H1 (cell line): ENCODE measurements at regions not wholly inside any gene's neighbourhood (a gene's known extent, or its start where the extent isn't known, plus 50 kb on each side); places are given as distances from the start of the nearest gene placed in this dataset.

ENCODE experiments used
- CTCF ChIP-seq, 3 experiments: IDR thresholded peaks; 1 replicate in 2 of 3; 2 replicates in 1 of 3; pipeline versions ENCODE4 v1.5.1 to v1.6.1; 2011; ENCODE audit warnings: low read length in 3 of 3, mild to moderate bottlenecking in 3 of 3, inconsistent platforms in 2 of 3, low read depth in 1 of 3, moderate library complexity in 1 of 3; ENCODE audit not compliant: insufficient read depth in 1 of 3; ENCODE audit errors: control extremely low read depth in 1 of 3
- EP300 ChIP-seq, 2 experiments: IDR thresholded peaks; 1 replicate in 1 of 2; 2 replicates in 1 of 2; pipeline ENCODE4 v1.6.1; 2011 to 2012; ENCODE audit warnings: low read depth in 2 of 2, low read length in 2 of 2, mild to moderate bottlenecking in 2 of 2, borderline replicate concordance in 1 of 2, inconsistent platforms in 1 of 2, moderate library complexity in 1 of 2
- JUND ChIP-seq: IDR thresholded peaks from 2 replicates; pipeline ENCODE4 v1.6.1; 2011; ENCODE audit warnings: mild to moderate bottlenecking, improper control_type of control experiment, low read length
- KDM1A ChIP-seq: fragments of 200-600, 300-600 bp; sonication (generic); IDR thresholded peaks from 2 replicates; pipeline ENCODE4 v1.7.1; 2016; ENCODE audit warnings: mild to moderate bottlenecking, low read length, borderline replicate concordance
- NANOG ChIP-seq: IDR thresholded peaks from 2 replicates; pipeline ENCODE4 v1.6.1; 2011; ENCODE audit warnings: low read length, low read depth, mild to moderate bottlenecking, inconsistent platforms; ENCODE audit not compliant: insufficient read depth, poor library complexity, severe bottlenecking
- RAD21 ChIP-seq, 2 experiments: IDR thresholded peaks in 1 of 2; conservative IDR thresholded peaks in 1 of 2; 2 replicates each; pipeline ENCODE4 v1.6.1; 2011; ENCODE audit warnings: low read depth in 2 of 2, low read length in 2 of 2, improper control_type of control experiment in 1 of 2, inconsistent platforms in 1 of 2, mild to moderate bottlenecking in 1 of 2, moderate library complexity in 1 of 2
- SRF ChIP-seq: IDR thresholded peaks from 2 replicates; pipeline ENCODE4 v1.6.1; 2011; ENCODE audit warnings: mild to moderate bottlenecking, low read depth, low read length, moderate library complexity
- TEAD4 ChIP-seq: IDR thresholded peaks from 2 replicates; pipeline ENCODE4 v1.6.1; 2012; ENCODE audit warnings: low read depth, low read length, inconsistent platforms, mixed read lengths

GRCh38 chr10:29386342-29386999 is 97.6 kb downstream of the LYZL1 start:
- no peak for TF ChIP-seq SRF
- no peak for TF ChIP-seq JUND
- TF ChIP-seq TEAD4 = no peak
- no peak for TF ChIP-seq EP300 (IDR thresholded peaks at IDR 0.05; ENCODE audit: borderline replicate concordance in 1 of 2, low read depth in 2 of 2, low read length in 2 of 2)
- TF ChIP-seq NANOG = no peak
- peak in 1 of 2 experiments; percentile 14; a peak in 1 of 4 replicates for TF ChIP-seq RAD21 (IDR thresholded peaks at IDR 0.05 in 1 of 2, conservative IDR thresholded peaks at IDR 0.05 in 1 of 2; ENCODE audit: low read depth in 2 of 2, low read length in 2 of 2)
- TF ChIP-seq KDM1A = no peak
- TF ChIP-seq CTCF (IDR thresholded peaks at IDR 0.05; ENCODE audit: control extremely low read depth in 1 of 3, insufficient read depth in 1 of 3, low read depth in 1 of 3, low read length in 3 of 3) = peak; percentile 4 to 44 (median 43)
